ENCODE measurements at regions not wholly inside any gene's neighbourhood (a gene's known extent, or its start where the extent isn't known, plus 50 kb on each side); places are given as distances from the start of the nearest gene placed in this dataset.
"Not testable (repeated sequence)": the region's sequence is repeated elsewhere in the genome, so short reads cannot be mapped to it uniquely, and the experiment has no call there.

DNA sequence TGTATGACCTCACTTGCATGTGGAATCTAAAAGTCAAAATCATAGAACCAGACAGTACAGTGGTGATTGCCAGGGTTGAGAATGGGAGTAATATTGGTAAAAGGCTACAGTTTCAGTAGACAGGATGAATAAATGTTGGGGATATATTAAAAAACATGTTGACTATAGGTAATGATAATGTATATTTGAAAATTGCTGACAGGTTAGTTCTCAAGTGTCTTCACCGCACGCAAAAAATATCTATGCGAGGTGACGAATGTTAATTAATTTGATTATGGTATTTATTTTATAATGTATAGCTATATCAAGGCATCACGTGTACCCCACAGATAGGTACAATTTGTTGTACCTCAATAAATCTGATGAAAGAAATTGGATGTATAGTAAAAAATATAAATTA is 909.6 kb upstream of the NDST4 start:
- H3K9me3 ChIP-seq, result no peaks in the 10 kb centered on the region
- no peaks in the 10 kb centered on the region for H3K27me3 ChIP-seq
- DNase-seq, result no peak
- H3K36me3 ChIP-seq, result no peaks in the 10 kb centered on the region
- no peak overlapping the region for H3K4me3 ChIP-seq

DNA sequence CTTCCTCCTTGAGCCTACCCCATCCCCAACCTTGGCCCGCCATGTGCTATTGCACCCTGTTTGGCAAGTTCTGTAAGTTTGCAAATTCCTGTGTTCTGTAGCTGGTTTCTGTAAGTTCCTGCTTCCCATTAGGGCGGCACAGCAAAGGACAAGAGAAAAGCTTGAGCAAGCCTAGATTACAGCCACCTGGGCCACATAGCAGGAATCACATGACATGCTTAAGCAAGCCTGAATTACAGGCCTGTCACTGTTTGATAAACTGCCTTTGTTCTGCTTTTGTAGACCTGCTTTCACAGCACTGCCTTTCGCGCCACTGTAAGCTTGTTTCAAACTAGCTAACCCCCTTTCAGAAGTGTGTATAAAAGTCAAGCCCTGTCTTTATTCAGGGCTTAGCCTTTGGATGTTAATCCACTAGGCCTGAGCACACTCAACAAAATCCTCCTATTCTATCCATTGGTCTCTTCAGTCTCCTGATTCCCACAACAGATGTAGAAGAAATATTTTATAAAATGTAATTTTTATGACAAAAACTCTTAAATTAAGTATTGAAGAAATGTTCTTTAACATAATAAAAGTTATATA is 906.8 kb upstream of the NDST4 start:
- DNase-seq, result no peak
- Histone ChIP-seq H3K27me3 (no peaks in the 10 kb centered on the region), H3K4me3 (no peak overlapping the region), H3K36me3 (no peaks in the 10 kb centered on the region), H3K9me3 (no peaks in the 10 kb centered on the region)

DNA sequence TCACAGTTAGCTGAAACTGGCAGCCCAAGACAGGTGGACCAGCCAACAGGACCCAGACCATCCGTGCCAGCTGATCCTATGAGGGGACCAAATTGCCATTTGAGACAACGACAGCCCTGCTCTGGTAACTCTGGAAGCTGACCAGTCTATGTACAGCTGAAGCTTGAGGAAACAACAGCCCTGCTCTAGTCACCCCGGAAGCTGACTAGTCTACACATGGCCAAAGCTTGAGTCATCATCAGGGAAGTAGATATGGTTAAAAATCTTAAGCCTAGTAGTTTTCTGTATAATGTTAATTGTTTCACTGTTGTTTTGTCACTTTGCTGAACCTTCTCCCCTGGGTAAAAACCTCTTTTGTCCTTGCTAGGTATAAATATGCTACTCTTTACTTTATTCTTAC is 905.4 kb upstream of the NDST4 start:
- Histone ChIP-seq H3K4me3 (no peak overlapping the region), H3K36me3 (no peaks in the 10 kb centered on the region), H3K27me3 (no peaks in the 10 kb centered on the region), H3K9me3 (no peaks in the 10 kb centered on the region)
- no peak for DNase-seq

DNA sequence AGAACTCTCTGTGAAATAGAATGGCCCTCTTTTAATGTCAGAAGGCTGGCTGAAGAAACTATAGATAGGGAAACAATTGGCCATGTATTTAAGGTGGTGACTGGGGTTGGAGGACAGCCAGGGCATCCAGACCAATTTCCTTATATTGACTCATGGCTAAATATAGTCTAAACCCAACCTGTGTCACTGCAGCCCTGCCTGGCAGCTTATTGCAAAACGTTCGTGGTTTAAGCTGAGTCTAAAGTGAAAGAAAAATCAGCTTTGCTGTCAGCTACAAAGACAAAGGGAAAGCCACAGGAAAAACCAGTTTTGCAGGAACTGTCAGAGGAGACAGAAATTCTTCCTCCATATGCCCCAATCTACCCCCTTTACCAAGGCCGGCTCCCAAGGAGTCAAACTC is 902.8 kb upstream of the NDST4 start:
- no peak overlapping the region for H3K4me3 ChIP-seq
- peak; percentile 43 for DNase-seq
- no peaks in the 10 kb centered on the region for H3K36me3 ChIP-seq

DNA sequence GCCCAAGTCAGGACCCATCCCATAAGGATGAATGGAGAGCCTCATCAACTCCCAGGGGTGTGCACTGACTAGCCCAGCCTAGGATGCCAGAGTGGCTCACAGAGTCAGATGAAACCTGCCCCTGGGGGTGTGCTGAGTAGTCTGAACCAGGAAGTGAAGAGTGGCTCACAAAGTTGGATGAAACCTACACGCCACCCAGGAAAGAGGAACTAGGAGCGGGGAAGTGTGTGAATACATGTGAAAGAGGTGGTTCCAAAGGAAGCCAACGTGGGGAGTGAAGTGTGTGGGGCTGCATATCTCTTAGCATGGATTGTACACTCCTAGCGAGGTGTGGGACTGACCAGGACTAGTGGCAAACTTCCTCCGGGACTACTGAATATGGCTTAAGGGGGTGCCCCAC is 902.1 kb upstream of the NDST4 start:
- Histone ChIP-seq H3K9me3 (no peaks in the 10 kb centered on the region), H3K4me3 (no peak overlapping the region), H3K27me3 (no peaks in the 10 kb centered on the region), H3K36me3 (no peaks in the 10 kb centered on the region)
- no peak for DNase-seq

More for the DNA sequence above, 902.8 kb upstream of the NDST4 start:
- no peaks in the 10 kb centered on the region for H3K27me3 ChIP-seq
- H3K9me3 ChIP-seq, result no peaks in the 10 kb centered on the region

DNA sequence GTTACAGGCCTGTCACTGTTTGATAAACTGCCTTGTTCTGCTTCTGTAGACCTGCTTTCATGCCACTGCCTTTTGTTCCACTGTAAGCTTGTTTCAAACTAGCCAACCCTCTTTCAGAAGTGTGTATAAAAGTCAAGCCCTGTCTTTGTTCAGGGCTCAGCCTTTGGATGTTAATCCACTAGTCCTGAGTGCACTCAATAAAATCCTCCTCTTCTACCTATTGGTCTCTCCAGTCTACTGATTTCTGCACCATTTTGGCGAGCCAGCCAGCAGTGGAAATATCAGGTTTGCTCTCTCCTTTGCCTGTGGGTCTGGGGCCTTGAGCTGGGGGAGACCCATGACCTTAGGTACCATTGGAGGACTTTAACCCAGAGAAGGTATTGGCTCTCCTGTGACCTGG is 901.6 kb upstream of the NDST4 start:
- no peaks in the 10 kb centered on the region for H3K36me3 ChIP-seq
- DNase-seq, result no peak
- no peaks in the 10 kb centered on the region for H3K9me3 ChIP-seq
- no peak overlapping the region for H3K4me3 ChIP-seq
- H3K27me3 ChIP-seq, result no peaks in the 10 kb centered on the region

DNA sequence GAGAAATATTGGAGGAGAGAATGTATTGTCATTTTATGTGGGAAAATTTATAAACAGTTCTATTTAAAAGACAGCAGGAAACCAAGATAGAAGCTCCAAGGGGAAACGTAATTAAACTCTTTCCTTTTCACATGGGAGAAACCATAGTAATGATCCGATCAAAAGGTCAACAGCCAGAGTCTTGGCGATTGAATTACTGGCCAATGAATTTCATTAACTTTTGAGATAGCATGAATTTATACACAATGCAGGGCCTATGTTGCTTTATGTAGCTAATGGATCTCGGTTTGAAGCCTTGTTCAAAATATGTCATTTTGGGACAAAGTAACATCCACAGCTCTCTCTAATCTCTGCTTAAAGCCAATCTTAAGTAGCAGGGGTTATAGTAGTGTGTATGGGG is 897.5 kb upstream of the NDST4 start:
- no peak overlapping the region for H3K4me3 ChIP-seq
- no peaks in the 10 kb centered on the region for H3K36me3 ChIP-seq
- no peak for DNase-seq
- no peaks in the 10 kb centered on the region for H3K27me3 ChIP-seq
- H3K9me3 ChIP-seq, result no peaks in the 10 kb centered on the region

DNA sequence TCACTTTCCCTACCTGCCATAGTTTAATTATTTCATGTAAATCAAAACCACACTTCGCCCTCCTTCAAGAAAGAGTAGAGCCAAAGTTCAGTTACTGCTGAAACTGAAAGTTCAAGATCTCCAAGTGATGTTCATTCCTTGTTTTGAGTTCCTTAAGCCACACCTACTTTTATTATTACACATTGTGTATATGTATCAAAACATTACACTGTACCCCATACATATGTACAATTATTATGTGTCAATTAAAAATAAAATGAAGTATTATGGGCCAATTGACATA is 892.3 kb upstream of the NDST4 start:
- Histone ChIP-seq H3K4me3 (no peak overlapping the region), H3K36me3 (no peaks in the 10 kb centered on the region)

DNA sequence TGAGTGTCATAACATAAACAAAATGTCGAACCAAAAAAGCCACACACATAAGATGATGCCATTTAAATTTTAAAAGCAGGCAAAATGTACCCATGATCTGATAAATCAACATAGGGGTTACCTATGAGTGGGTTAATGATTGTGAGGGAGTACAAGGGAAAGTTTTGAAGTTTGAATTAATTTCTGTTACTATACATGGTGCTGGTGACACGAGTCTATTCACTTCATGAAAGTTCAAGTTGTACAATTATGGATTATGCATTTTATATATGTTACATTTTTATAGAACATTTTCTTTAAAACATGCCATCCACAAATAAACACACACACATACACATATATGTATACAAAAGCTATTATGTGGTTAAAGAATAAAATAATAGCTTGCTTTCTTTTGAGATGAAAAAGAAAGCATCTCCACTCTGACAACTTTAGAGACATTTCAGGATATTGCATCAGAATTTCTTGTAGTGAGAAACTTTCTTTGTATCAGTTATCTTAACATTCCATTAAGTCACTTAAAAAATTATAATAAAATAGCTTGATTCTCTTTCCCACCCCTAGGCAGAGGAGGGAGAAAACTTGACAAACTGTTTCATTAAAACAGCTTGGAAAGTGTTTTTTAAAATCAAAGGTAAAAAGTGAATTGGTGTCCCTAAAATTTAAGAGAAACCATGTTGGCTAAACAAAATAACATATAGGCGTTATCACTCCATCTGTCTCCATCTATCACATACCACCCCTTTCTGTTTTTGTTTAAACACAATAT is 891.8 kb upstream of the NDST4 start:
- DNase-seq, result no peak
- no peak overlapping the region for H3K4me3 ChIP-seq
- no peaks in the 10 kb centered on the region for H3K9me3 ChIP-seq

More for the DNA sequence above, 892.3 kb upstream of the NDST4 start:
- Histone ChIP-seq H3K27me3 (no peaks in the 10 kb centered on the region), H3K9me3 (no peaks in the 10 kb centered on the region)
- DNase-seq, result no peak

DNA sequence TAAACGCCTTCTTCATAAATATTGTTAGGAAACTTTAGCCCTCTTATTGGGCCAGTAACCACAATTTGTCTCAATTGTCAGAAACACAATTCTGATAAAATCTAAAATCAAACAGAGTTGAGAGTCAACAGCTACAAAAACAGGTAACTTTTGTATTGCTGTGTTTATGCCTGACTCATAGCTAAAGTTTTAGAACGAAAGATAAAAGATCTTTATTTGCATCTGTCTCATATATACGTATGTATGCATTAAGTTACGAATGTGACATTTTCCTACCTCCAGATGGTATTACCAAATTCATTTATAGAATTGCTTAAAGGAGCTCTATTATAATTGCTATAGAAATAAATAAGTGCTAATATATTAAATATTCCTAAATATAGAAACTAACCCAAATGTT is 887.9 kb upstream of the NDST4 start:
- DNase-seq, result no peak
- Histone ChIP-seq H3K4me3 (no peak overlapping the region), H3K27me3 (no peaks in the 10 kb centered on the region), H3K9me3 (no peaks in the 10 kb centered on the region), H3K36me3 (no peaks in the 10 kb centered on the region)

More for the DNA sequence above, 891.8 kb upstream of the NDST4 start:
- Histone ChIP-seq H3K36me3 (no peaks in the 10 kb centered on the region), H3K27me3 (no peaks in the 10 kb centered on the region)

DNA sequence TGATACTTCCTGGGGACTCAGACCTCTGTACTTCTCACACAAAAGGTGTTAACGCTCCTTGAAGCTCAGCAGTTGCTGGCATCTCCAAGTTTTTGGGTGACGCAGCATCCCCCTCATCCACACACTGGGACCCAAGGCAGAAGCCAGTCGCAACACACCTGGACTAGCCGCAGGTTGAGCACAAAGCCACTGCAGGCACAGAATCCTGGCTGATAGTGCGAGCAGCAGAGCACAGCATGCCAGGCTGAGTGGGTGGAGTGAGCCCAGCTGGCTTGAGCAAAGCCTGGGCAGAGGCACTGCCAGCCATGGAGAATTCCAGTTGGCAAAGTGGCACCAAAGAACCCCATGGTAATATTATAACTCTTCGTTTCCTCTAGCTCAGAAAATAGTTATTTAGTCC is 873.2 kb upstream of the NDST4 start:
- Histone ChIP-seq H3K36me3 (no peaks in the 10 kb centered on the region), H3K9me3 (no peaks in the 10 kb centered on the region), H3K27me3 (no peaks in the 10 kb centered on the region), H3K4me3 (no peak overlapping the region)
- no peak for DNase-seq

DNA sequence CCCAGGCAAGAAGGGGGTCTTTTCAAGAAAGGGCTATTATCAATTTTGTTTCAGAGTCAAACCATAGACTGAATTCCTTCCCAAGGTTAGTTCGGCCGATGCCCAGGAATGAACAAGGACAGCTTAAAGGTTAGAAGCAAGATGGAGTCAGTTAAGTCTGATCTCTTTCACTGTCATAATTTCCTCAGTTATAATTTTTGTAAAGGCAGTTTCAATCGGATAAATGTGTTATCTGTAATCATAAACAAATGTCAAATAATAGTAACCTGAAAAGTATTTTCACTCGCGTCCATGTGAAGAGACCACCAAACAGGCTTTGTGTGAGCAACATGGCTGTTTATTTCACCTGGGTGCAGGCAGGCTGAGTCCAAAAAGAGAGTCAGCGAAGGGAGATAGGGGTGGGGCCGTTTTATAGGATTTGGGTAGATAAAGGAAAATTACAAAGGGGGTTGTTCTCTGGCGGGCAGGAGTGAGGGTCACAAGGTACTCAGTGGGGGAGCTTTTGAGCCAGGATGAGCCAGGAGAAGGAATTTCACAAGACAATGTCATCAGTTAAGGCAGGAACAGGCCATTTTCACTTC is 862.1 kb upstream of the NDST4 start:
- H3K4me3 ChIP-seq, H3K9me3 ChIP-seq, H3K36me3 ChIP-seq, H3K27me3 ChIP-seq, DNase-seq: not testable (repeated sequence)

DNA sequence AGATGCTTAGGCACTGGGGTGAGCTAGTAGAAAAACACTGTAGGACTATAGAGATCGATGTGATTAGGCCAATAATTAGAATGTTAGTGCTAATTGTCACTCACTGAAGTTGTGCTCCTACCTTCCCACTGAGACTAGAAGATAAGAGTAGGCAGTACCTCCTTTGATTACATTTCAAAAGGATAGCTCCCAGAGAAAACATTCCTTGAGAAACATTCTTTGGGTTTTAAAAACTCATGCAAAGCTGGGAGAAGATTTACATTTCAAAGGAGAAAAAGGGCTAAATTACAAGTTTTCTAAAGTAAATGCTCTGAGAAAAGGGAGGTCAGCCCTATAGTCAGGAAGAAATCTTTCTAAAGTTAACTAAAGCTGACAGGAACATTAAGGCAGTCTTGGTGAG is 860.3 kb upstream of the NDST4 start:
- H3K4me3 ChIP-seq, result no peak overlapping the region
- no peaks in the 10 kb centered on the region for H3K36me3 ChIP-seq
- H3K27me3 ChIP-seq, result no peaks in the 10 kb centered on the region
- no peak for DNase-seq
- no peaks in the 10 kb centered on the region for H3K9me3 ChIP-seq

DNA sequence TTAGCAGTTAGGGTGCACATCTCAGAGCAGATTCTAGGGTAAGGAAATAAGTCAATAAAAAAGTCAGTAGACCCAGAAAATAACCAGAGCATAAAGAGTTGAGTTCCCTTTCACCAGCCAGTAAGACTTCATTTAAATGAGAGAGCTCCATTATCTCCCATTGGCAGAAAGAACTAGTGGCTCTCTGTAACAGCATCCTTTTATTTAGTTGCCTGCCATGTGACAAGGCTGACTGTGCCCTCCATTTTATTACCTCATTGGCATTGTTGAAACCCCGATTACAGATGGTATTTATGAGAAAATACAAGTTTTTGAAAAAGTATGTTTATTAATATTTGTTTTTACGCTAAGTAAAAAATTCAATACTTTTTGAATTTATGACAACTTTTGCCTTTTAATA is 859.5 kb upstream of the NDST4 start:
- DNase-seq, result no peak
- Histone ChIP-seq H3K4me3 (no peak overlapping the region), H3K36me3 (no peaks in the 10 kb centered on the region), H3K9me3 (no peaks in the 10 kb centered on the region), H3K27me3 (no peaks in the 10 kb centered on the region)

DNA sequence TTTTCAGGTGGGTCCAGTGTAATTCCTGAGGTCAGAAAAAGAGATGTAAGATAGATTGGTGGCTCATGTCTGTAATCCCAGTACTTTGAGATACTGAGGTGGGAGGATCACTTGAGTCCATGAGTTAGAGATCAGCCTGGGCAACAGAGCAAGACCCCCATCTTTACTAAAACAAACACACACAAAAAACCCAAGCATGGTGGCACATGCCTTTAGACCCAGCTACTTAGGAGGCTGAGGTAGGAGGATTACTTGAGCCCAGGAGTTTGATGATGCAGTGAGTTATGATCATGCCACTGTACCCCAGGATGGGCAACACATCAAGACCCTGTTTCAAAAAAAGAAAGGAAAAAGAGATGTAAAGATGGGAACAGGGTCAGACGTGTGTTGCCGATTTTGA is 857.4 kb upstream of the NDST4 start:
- Histone ChIP-seq H3K4me3 (no peak overlapping the region), H3K27me3 (no peaks in the 10 kb centered on the region), H3K9me3 (no peaks in the 10 kb centered on the region), H3K36me3 (no peaks in the 10 kb centered on the region)
- DNase-seq, result no peak

DNA sequence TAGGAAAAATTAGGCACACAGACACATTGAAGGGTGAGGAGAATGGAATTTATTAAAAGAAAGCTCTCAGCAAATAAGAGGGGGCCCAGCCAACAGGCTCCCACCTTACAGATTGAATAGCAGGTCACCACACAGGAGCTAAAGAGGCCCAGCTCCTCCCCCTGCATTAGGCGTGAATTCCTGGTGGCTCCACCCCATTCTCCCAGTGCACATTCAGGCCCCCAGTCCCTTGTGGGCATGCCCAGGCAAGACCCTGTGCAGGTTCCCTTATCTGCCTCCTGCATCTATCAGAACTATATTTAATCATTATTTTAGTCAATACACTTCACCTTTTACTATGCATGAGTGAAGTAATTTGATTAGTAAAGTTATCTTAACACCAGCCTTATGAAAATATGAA is 856.3 kb upstream of the NDST4 start:
- DNase-seq, result no peak
- Histone ChIP-seq H3K9me3 (no peaks in the 10 kb centered on the region), H3K27me3 (no peaks in the 10 kb centered on the region), H3K4me3 (no peak overlapping the region), H3K36me3 (no peaks in the 10 kb centered on the region)

DNA sequence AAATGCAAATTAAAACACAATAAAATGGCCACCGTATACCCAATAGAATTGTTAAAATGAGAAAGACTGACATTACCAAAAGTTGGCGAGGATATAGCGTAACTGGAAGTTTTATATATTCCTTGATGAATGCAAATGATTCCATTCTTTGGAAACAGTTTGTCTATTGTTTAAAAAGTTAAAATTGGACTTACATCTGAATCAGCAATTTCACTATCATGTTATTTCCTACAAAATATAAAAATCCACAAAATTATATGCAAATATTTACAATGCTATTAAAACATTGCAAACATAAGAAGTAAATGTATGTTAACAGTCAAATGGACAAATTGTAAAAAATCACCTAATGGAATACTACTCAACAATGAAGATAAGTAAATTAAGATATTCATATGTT is 852.2 kb upstream of the NDST4 start:
- H3K9me3 ChIP-seq, result no peaks in the 10 kb centered on the region
- no peaks in the 10 kb centered on the region for H3K27me3 ChIP-seq
- no peaks in the 10 kb centered on the region for H3K36me3 ChIP-seq
- no peak overlapping the region for H3K4me3 ChIP-seq
- DNase-seq, result no peak

DNA sequence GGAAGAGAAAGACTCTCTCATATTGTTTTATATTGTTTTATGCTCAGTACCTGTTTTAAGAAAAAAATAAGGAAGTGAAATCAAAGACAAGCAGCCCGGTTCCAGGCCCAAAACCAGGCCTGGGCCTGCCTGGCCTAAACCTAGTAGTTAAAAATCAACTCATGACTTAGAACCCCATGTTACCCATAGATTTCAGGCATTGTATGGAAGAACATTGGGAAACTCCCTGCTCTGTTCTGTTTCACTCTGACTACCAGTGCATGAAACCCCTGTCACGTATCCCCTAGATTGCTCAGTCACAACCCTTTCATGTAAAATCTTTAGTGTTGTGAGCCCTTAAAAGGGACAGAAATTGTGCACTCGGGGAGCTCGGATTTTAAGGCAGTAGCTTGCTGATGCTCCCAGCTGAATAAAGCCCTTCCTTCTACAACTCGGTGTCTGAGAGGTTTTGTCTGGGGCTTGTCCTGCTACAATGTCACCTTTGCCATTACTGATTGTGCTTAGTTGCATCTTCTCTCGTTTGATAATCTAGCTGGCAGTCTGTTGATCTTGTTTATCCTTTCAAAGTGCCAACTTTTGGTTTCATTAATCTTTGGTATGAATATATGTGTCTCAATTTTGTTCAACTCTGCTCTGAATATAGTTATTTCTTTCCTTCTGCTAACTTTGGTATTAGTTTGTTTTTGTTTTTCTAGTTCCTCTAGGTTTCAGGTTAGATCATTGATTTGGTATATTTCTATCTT is 842.8 kb upstream of the NDST4 start:
- H3K9me3 ChIP-seq, H3K36me3 ChIP-seq, H3K27me3 ChIP-seq, H3K4me3 ChIP-seq, DNase-seq: not testable (repeated sequence)

All from MG63 (cell line).